Embryonic facial prominence (tissue), 1 donor: ENCODE measurements at regions not wholly inside any gene's neighbourhood (a gene's known extent, or its start where the extent isn't known, plus 50 kb on each side); places are given as distances from the start of the nearest gene placed in this dataset.

Experiments used
- DNase-seq: peaks from one replicate; pipeline ENCODE4 v3.0.0-alpha.2; 2016; ENCODE audit errors: extremely low spot score

GRCh38 chr1:56034847-56035481 is 544.4 kb downstream of the PLPP3 start:
- no peak for DNase-seq

GRCh38 chr1:56034222-56034621 is 545.1 kb downstream of the PLPP3 start:
- no peak for DNase-seq

- DNase-seq, result no peak
Measured at GRCh38 chr1:56033321-56034037, 545.9 kb downstream of the PLPP3 start.

- DNase-seq, result no peak
Measured at GRCh38 chr1:56032096-56032676, 547.2 kb downstream of the PLPP3 start.

GRCh38 chr1:56031001-56031400 is 548.4 kb downstream of the PLPP3 start:
- DNase-seq, result peak; percentile 4

GRCh38 chr1:56029319-56030003 is 549.9 kb downstream of the PLPP3 start:
- peak; percentile 4 for DNase-seq

GRCh38 chr1:56028911-56029310 is 550.5 kb downstream of the PLPP3 start:
- DNase-seq, result no peak

GRCh38 chr1:56028244-56028643 is 551.1 kb downstream of the PLPP3 start:
- no peak for DNase-seq

- peak; percentile 3 for DNase-seq
Measured at GRCh38 chr1:56025942-56026341, 553.4 kb downstream of the PLPP3 start.

GRCh38 chr1:56024155-56024554 is 555.2 kb downstream of the PLPP3 start:
- DNase-seq, result no peak

- no peak for DNase-seq
Measured at GRCh38 chr1:56019922-56020321, 559.4 kb downstream of the PLPP3 start.

- no peak for DNase-seq
Measured at GRCh38 chr1:56019472-56019871, 559.9 kb downstream of the PLPP3 start.

GRCh38 chr1:56017336-56017735 is 562.0 kb downstream of the PLPP3 start:
- no peak for DNase-seq

- no peak for DNase-seq
Measured at GRCh38 chr1:56003846-56004245, 575.5 kb downstream of the PLPP3 start.

- no peak for DNase-seq
Measured at GRCh38 chr1:56002231-56002630, 577.1 kb downstream of the PLPP3 start.

- DNase-seq, result no peak
Measured at GRCh38 chr1:56000424-56000823, 578.9 kb downstream of the PLPP3 start.

- no peak for DNase-seq
Measured at GRCh38 chr1:55997536-55997935, 581.8 kb downstream of the PLPP3 start.

- DNase-seq, result peak; percentile 78
Measured at GRCh38 chr1:55993646-55994318, 585.6 kb downstream of the PLPP3 start.

GRCh38 chr1:55990007-55990406 is 589.4 kb downstream of the PLPP3 start:
- DNase-seq, result no peak

- DNase-seq, result no peak
Measured at GRCh38 chr1:55988963-55989452, 590.4 kb downstream of the PLPP3 start.

- DNase-seq, result no peak
Measured at GRCh38 chr1:55987491-55988249, 591.7 kb downstream of the PLPP3 start.
